GM12892 (cell line): ENCODE measurements at regions not wholly inside any gene's neighbourhood (a gene's known extent, or its start where the extent isn't known, plus 50 kb on each side); places are given as distances from the start of the nearest gene placed in this dataset.

Source experiments
- POLR2A ChIP-seq: IDR thresholded peaks from 2 replicates; pipeline ENCODE4 v1.6.1; 2011; ENCODE audit warnings: low read depth, low read length, control low read depth
- POLR2AphosphoS5 ChIP-seq: IDR thresholded peaks from 2 replicates; pipeline ENCODE4 v1.6.1; 2011; ENCODE audit warnings: low read depth, low read length, control low read depth
- TAF1 ChIP-seq: IDR thresholded peaks from 2 replicates; pipeline ENCODE4 v1.6.1; 2011; ENCODE audit warnings: low read depth, mild to moderate bottlenecking, control low read depth, low read length, borderline replicate concordance

DNA sequence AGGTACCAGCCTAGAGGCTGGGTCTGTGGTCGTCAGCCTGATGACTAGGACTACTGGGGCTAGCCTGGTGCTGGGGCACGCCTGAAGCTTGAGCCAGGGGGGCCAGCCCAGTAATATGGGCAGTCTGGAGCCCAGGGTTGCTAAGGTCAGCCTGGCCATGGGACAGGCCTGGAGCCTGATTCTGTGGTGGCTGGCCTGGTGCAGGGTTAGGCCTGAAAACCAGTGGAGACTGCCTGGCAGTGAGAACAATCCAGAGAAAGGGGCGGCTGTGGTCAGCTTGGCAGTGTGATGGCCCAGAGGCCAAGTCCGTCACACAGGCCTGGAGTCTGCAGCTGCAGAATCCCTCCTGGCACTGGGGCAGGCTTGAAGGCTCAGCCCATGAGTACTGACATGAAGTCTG, 445.8 kb downstream of the SATB2 start:
- no peak for TF ChIP-seq POLR2AphosphoS5
- TF ChIP-seq POLR2A, result no peak
- TF ChIP-seq TAF1, result no peak
